ENCODE measurements at regions not wholly inside any gene's neighbourhood (a gene's known extent, or its start where the extent isn't known, plus 50 kb on each side); places are given as distances from the start of the nearest gene placed in this dataset.
A peak's percentile ranks its signal among the peaks of the same experiment; 100 is the strongest.
"Not testable (repeated sequence)": the region's sequence is repeated elsewhere in the genome, so short reads cannot be mapped to it uniquely, and the experiment has no call there.

- in situ Hi-C loops (cut with HindIII; ENCODE audit: low pct_ligation_motif_present, low sequenced_read_pairs) = no loop called here
- TF ChIP-seq CTCF (IDR thresholded peaks at IDR 0.05; ENCODE audit: low read depth, low read length, missing control alignments) = no peak
- no peak overlapping the region for H3K4me3 ChIP-seq (ENCODE audit: low read depth, low read length)
- no peak for DNase-seq
- H3K27me3 ChIP-seq (replicated peaks) = no peaks in the 10 kb centered on the region
- H3K27ac ChIP-seq = no peak overlapping the region
- H3K36me3 ChIP-seq (replicated peaks) = no peaks in the 10 kb centered on the region
These were observed 61.4 kb upstream of the ANKH start for GRCh38 chr5:14932902-14933469.

GRCh38 chr5:14930486-14930885 is 58.9 kb upstream of the ANKH start:
- DNase-seq = peak; percentile 27
- in situ Hi-C loops (cut with HindIII; ENCODE audit: low pct_ligation_motif_present, low sequenced_read_pairs) = no loop called here
- TF ChIP-seq CTCF (IDR thresholded peaks at IDR 0.05; ENCODE audit: low read depth, low read length, missing control alignments) = no peak
- no peaks in the 10 kb centered on the region for H3K27me3 ChIP-seq (replicated peaks)
- no peaks in the 10 kb centered on the region for H3K36me3 ChIP-seq (replicated peaks)
- H3K27ac ChIP-seq = peak overlapping the region; percentile 39
- no peak overlapping the region for H3K4me3 ChIP-seq (ENCODE audit: low read depth, low read length)

GRCh38 chr5:14929293-14930065 is 57.9 kb upstream of the ANKH start:
- Histone ChIP-seq H3K27me3 (replicated peaks) (no peaks in the 10 kb centered on the region), H3K4me3 (ENCODE audit: low read depth, low read length) (no peak overlapping the region), H3K36me3 (replicated peaks) (no peaks in the 10 kb centered on the region), H3K27ac (peak overlapping the region; percentile 39)
- no peak for TF ChIP-seq CTCF (IDR thresholded peaks at IDR 0.05; ENCODE audit: low read depth, low read length, missing control alignments)
- DNase-seq = no peak
- in situ Hi-C loops (cut with HindIII; ENCODE audit: low pct_ligation_motif_present, low sequenced_read_pairs) = no loop called here

DNA sequence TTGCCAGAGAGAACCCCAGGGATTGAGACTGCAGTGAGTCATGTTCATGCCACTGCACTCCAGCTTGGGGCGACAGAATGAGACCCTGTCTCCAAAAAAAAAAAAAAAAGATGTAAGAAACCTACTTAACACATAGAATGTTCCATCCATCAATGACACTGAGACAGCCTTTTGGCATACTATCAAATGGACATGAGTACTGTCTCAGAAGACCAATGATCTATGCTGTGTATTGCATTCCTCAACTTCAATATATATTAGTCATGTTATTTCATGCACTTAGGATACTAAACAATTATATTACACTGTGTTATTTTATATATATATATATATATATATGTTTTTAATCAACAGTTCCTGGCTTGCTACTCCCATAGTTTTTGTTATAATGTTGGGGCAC is 57.1 kb upstream of the ANKH start:
- in situ Hi-C loops (cut with HindIII; ENCODE audit: low pct_ligation_motif_present, low sequenced_read_pairs) = no loop called here
- Histone ChIP-seq H3K27ac (no peak overlapping the region), H3K36me3 (replicated peaks) (no peaks in the 10 kb centered on the region), H3K4me3 (ENCODE audit: low read depth, low read length) (no peak overlapping the region), H3K27me3 (replicated peaks) (no peaks in the 10 kb centered on the region)
- no peak for TF ChIP-seq CTCF (IDR thresholded peaks at IDR 0.05; ENCODE audit: low read depth, low read length, missing control alignments)
- peak; percentile 36 for DNase-seq

- no peak for TF ChIP-seq CTCF (IDR thresholded peaks at IDR 0.05; ENCODE audit: low read depth, low read length, missing control alignments)
- Histone ChIP-seq H3K27ac (peak overlapping the region; percentile 92), H3K4me3 (ENCODE audit: low read depth, low read length) (no peak overlapping the region), H3K36me3 (replicated peaks) (no peaks in the 10 kb centered on the region), H3K27me3 (replicated peaks) (no peaks in the 10 kb centered on the region)
- no peak for DNase-seq
- in situ Hi-C loops (cut with HindIII; ENCODE audit: low pct_ligation_motif_present, low sequenced_read_pairs) = no loop called here
These were observed 53.7 kb upstream of the ANKH start for GRCh38 chr5:14925326-14925725.

GRCh38 chr5:14922952-14923351 is 51.4 kb upstream of the ANKH start:
- in situ Hi-C loops (cut with HindIII; ENCODE audit: low pct_ligation_motif_present, low sequenced_read_pairs); H3K27me3 ChIP-seq (replicated peaks); H3K36me3 ChIP-seq (replicated peaks); H3K27ac ChIP-seq; DNase-seq; H3K4me3 ChIP-seq (ENCODE audit: low read depth, low read length): not testable (repeated sequence)

Measured in brain microvascular endothelial cell (primary cell).